Thyroid gland (tissue), 4 donors: ENCODE measurements at regions not wholly inside any gene's neighbourhood (a gene's known extent, or its start where the extent isn't known, plus 50 kb on each side); places are given as distances from the start of the nearest gene placed in this dataset.

Experiments
- CTCF ChIP-seq, 6 experiments: fragments of 200-600 bp in 3 of 6; fragments of 450-650 bp in 3 of 6; sonication (generic) in 3 of 6; IDR thresholded peaks; one replicate each; pipeline ENCODE4 v1.5.1; 2016 to 2019; ENCODE audit warnings: antibody characterized with exemption in 6 of 6, mild to moderate bottlenecking in 2 of 6, inconsistent platforms in 1 of 6, moderate library complexity in 1 of 6
- POLR2A ChIP-seq, 2 donors: fragments of 450-650 bp; IDR thresholded peaks; one replicate each; pipeline ENCODE4 v1.6.1; 2017; ENCODE audit warnings: antibody characterized with exemption in 2 of 2, mild to moderate bottlenecking in 2 of 2, moderate library complexity in 1 of 2

GRCh38 chr12:41778934-41779333 lies 365.7 kb downstream of the GXYLT1 start:
- TF ChIP-seq CTCF (IDR thresholded peaks at IDR 0.05) (no peak), POLR2A (IDR thresholded peaks at IDR 0.05) (no peak)
